Liver (tissue), 8 donors: ENCODE measurements at regions not wholly inside any gene's neighbourhood (a gene's known extent, or its start where the extent isn't known, plus 50 kb on each side); places are given as distances from the start of the nearest gene placed in this dataset.

Source experiments
- DNase-seq: peaks from one replicate; pipeline ENCODE4 v3.0.0-alpha.2; 2017; ENCODE audit warnings: low spot score
- H3K27ac ChIP-seq, 2 donors: one replicate each; pipeline ENCODE4 v1.7.0; 2013; ENCODE audit warnings: inconsistent platforms in 2 of 2, low read length in 2 of 2, control low read depth in 1 of 2, low read depth in 1 of 2, mild to moderate bottlenecking in 1 of 2
- H3K27me3 ChIP-seq, 4 donors: one replicate each; pipeline versions ENCODE4 v1.6.1 to v1.7.0; 2013; ENCODE audit warnings: low read length in 3 of 4, inconsistent platforms in 1 of 4, mild to moderate bottlenecking in 1 of 4, moderate library complexity in 1 of 4; ENCODE audit not compliant: control insufficient read depth in 4 of 4, insufficient read depth in 4 of 4
- H3K36me3 ChIP-seq, 4 donors: one replicate each; pipeline versions ENCODE4 v1.6.1 to v1.7.0; 2013; ENCODE audit warnings: low read length in 3 of 4, mild to moderate bottlenecking in 3 of 4, low read depth in 1 of 4, moderate library complexity in 1 of 4; ENCODE audit not compliant: control insufficient read depth in 4 of 4, insufficient read depth in 3 of 4
- H3K4me1 ChIP-seq, 4 donors: one replicate each; pipeline versions ENCODE4 v1.6.1 to v1.7.0; 2013; ENCODE audit warnings: low read length in 3 of 4, mild to moderate bottlenecking in 3 of 4, moderate library complexity in 1 of 4; ENCODE audit not compliant: control insufficient read depth in 4 of 4, insufficient read depth in 4 of 4
- H3K4me3 ChIP-seq, 3 donors: one replicate each; pipeline versions ENCODE4 v1.6.1 to v1.7.0; 2013; ENCODE audit warnings: low read length in 3 of 3, control low read depth in 1 of 3, low read depth in 1 of 3, mild to moderate bottlenecking in 1 of 3
- H3K9ac ChIP-seq, 2 donors: one replicate each; pipeline ENCODE4 v1.7.0; 2013; ENCODE audit warnings: low read length in 2 of 2, mild to moderate bottlenecking in 2 of 2, moderate library complexity in 2 of 2, control low read depth in 1 of 2, low read depth in 1 of 2
- H3K9me3 ChIP-seq, 4 donors: one replicate each; pipeline versions ENCODE4 v1.6.1 to v1.7.0; 2013; ENCODE audit warnings: low read length in 3 of 4; ENCODE audit not compliant: control insufficient read depth in 4 of 4
- CTCF ChIP-seq: fragments of 150-350 bp; IDR thresholded peaks from 2 replicates; pipeline ENCODE4 v1.5.1; 2017; ENCODE audit warnings: improper control_type of control experiment, low read depth, low read length; ENCODE audit not compliant: missing input control
- FOXA2 ChIP-seq: IDR thresholded peaks from 2 replicates; pipeline ENCODE4 v1.6.1; 2016; ENCODE audit warnings: antibody characterized with exemption
- HNF4A ChIP-seq, 2 donors: conservative IDR thresholded peaks; 2 replicates each; pipeline ENCODE4 v1.6.1; 2016; ENCODE audit warnings: antibody characterized with exemption in 2 of 2, mild to moderate bottlenecking in 2 of 2
- HNF4G ChIP-seq: IDR thresholded peaks from 2 replicates; pipeline ENCODE4 v1.6.1; 2016; ENCODE audit warnings: antibody characterized with exemption
- JUND ChIP-seq, 2 donors: IDR thresholded peaks; 2 replicates each; pipeline ENCODE4 v1.6.1; 2016; ENCODE audit warnings: antibody characterized with exemption in 2 of 2
- RAD21 ChIP-seq, 2 donors: IDR thresholded peaks; 2 replicates each; pipeline ENCODE4 v1.6.1; 2016; ENCODE audit warnings: antibody characterized with exemption in 2 of 2, mild to moderate bottlenecking in 2 of 2
- REST ChIP-seq: IDR thresholded peaks from 2 replicates; pipeline ENCODE4 v1.6.1; 2016; ENCODE audit warnings: antibody characterized with exemption, mild to moderate bottlenecking
- RXRA ChIP-seq, 2 donors: IDR thresholded peaks; 2 replicates each; pipeline ENCODE4 v1.6.1; 2017 to 2018; ENCODE audit warnings: antibody characterized with exemption in 2 of 2, mild to moderate bottlenecking in 1 of 2
- SP1 ChIP-seq: IDR thresholded peaks from 2 replicates; pipeline ENCODE4 v1.6.1; 2018; ENCODE audit warnings: antibody characterized with exemption, mild to moderate bottlenecking
- TAF1 ChIP-seq: conservative IDR thresholded peaks from 2 replicates; pipeline ENCODE4 v1.6.1; 2016; ENCODE audit warnings: antibody characterized with exemption, mild to moderate bottlenecking
- YY1 ChIP-seq: IDR thresholded peaks from 2 replicates; pipeline ENCODE4 v1.6.1; 2016; ENCODE audit warnings: antibody characterized with exemption, mild to moderate bottlenecking
- ZBTB33 ChIP-seq: IDR thresholded peaks from 2 replicates; pipeline ENCODE4 v1.6.1; 2016; ENCODE audit warnings: antibody characterized with exemption
- WGBS: extraction: QIAGEN DNeasy Blood & Tissue Kit; methylation state at CpG from one replicate; pipeline ENCODE4 v1.1.7; 2013; 5-methylcytosine and 5-hydroxymethylcytosine counted together
- TF ChIP-seq, protein P1 (sequence below): IDR thresholded peaks from 2 replicates; pipeline ENCODE4 v1.6.1; 2016; ENCODE audit warnings: antibody characterized with exemption
- TF ChIP-seq, protein P2 (sequence below): IDR thresholded peaks from 2 replicates; pipeline ENCODE4 v1.6.1; 2016; ENCODE audit warnings: antibody characterized with exemption
- donor health status: healthy.
- donor health status: healthy.
- donor health status: healthy.
- donor health status: healthy.
- donor health status: healthy.

GRCh38 chr4:167415461-167415860 lies 181.2 kb upstream of the SPOCK3 start:
- 79% methylated on average over 4 of the region's 4 CpGs for WGBS
- no peaks in the 10 kb centered on the region for H3K36me3 ChIP-seq

DNA sequence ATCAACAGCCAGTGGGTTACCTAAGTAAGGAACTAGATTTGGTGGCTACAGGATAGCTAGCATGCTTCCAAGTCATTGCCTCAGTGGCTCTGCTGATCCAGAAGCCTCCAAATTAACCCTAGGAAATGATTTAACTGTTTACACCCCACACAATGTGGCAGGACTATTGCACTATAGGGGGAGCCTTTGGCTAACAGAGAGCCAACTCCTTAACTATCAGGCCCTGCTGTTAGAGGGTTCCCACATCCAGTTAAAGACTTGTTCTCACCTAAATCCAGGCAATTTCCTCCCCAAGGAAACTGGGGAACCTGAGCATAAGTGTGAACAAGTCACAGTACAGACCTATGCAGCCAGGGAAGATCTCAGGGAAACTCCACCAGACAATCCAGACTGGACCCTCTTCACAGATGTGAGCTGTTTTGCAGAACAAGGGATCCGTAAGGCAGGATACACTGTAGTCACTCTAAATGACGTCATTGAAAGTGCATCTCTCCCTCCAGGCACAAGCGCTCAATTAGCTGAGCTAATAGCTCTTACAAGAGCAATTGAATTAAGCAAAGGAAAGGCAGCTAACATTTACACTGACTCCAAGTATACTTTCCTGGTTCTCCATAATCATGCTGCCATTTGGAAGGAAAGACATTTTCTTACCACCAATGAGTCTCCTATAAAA lies 185.3 kb upstream of the SPOCK3 start:
- TF ChIP-seq JUND (IDR thresholded peaks at IDR 0.05) = no peak
- no peak for TF ChIP-seq FOXA2
- no peak for TF ChIP-seq ZBTB33
- Histone ChIP-seq H3K9me3 (no peaks in the 10 kb centered on the region), H3K9ac (no peak overlapping the region), H3K27ac (no peak overlapping the region), H3K27me3 (peaks cover 0 to 3% (median 0%) of the 10 kb centered on the region in 4 donors), H3K4me3 (no peak overlapping the region), H3K4me1 (no peaks in the 10 kb centered on the region), H3K36me3 (no peaks in the 10 kb centered on the region)
- no peak for DNase-seq
- WGBS = 70% methylated on average over 3 of the region's 3 CpGs

More at GRCh38 chr4:167415461-167415860, 181.2 kb upstream of the SPOCK3 start:
- DNase-seq = no peak
- H3K4me3 ChIP-seq = no peak overlapping the region
- TF ChIP-seq, protein P1, sequence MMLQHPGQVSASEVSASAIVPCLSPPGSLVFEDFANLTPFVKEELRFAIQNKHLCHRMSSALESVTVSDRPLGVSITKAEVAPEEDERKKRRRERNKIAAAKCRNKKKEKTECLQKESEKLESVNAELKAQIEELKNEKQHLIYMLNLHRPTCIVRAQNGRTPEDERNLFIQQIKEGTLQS = no peak
- TF ChIP-seq HNF4A (conservative IDR thresholded peaks at IDR 0.05) (no peak), JUND (IDR thresholded peaks at IDR 0.05) (no peak), TAF1 (no peak)
- TF ChIP-seq, protein P2, sequence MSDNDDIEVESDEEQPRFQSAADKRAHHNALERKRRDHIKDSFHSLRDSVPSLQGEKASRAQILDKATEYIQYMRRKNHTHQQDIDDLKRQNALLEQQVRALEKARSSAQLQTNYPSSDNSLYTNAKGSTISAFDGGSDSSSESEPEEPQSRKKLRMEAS = no peak
- H3K4me1 ChIP-seq = no peaks in the 10 kb centered on the region
- no peak overlapping the region for H3K9ac ChIP-seq
- no peaks in the 10 kb centered on the region for H3K9me3 ChIP-seq
- peaks cover 0 to 2% (median 0%) of the 10 kb centered on the region in 4 donors for H3K27me3 ChIP-seq
- H3K27ac ChIP-seq = no peak overlapping the region

DNA sequence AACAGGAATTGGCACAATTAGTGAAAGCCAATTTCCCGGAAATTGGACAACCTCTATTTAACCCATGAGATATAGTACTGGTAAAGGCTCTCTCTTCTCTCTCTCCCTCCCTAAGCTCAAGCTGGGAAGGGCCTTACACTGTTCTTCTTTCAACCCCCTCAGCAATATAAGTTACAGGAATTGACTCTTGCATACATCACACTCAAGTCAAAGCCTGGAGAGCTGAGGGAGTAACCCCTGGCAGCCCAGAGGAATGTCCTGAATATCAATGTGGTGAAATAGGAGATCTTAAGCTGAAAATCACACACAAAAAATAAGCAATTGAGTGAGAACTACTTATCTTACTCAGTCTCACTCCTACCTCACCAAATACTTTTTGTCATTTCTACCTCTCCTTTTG lies 186.9 kb upstream of the SPOCK3 start:
- Histone ChIP-seq H3K4me3 (no peak overlapping the region), H3K27me3 (peaks cover 0 to 8% (median 0%) of the 10 kb centered on the region in 4 donors), H3K9ac (no peak overlapping the region), H3K4me1 (no peaks in the 10 kb centered on the region), H3K27ac (no peak overlapping the region), H3K36me3 (no peaks in the 10 kb centered on the region), H3K9me3 (no peaks in the 10 kb centered on the region)
- 15% methylated on average over 1 of the region's 1 CpG for WGBS
- TF ChIP-seq SP1 = no peak
- TF ChIP-seq TAF1 = no peak
- no peak for TF ChIP-seq CTCF
- no peak for TF ChIP-seq JUND (IDR thresholded peaks at IDR 0.05)
- no peak for TF ChIP-seq YY1
- no peak for TF ChIP-seq RAD21 (IDR thresholded peaks at IDR 0.05)
- TF ChIP-seq ZBTB33 = no peak
- no peak for TF ChIP-seq REST
- TF ChIP-seq, protein P2 = no peak
- no peak for TF ChIP-seq HNF4G
- TF ChIP-seq, protein P1 = no peak
- no peak for TF ChIP-seq RXRA (IDR thresholded peaks at IDR 0.05)
- TF ChIP-seq HNF4A (conservative IDR thresholded peaks at IDR 0.05) = no peak
- no peak for DNase-seq
